ENCODE measurements at regions not wholly inside any gene's neighbourhood (a gene's known extent, or its start where the extent isn't known, plus 50 kb on each side); places are given as distances from the start of the nearest gene placed in this dataset.

GRCh38 chr6:48212501-48212900 lies 101.5 kb upstream of the PTCHD4 start:
- Histone ChIP-seq H3K4me3 (replicated peaks; ENCODE audit: low read depth, low read length) (no peak overlapping the region), H3K27me3 (replicated peaks; ENCODE audit: control insufficient read depth, insufficient read depth, low read length) (no peaks in the 10 kb centered on the region), H3K36me3 (ENCODE audit: control insufficient read depth, insufficient read depth, low read length) (no peaks in the 10 kb centered on the region)
- no peak for TF ChIP-seq CTCF (IDR thresholded peaks at IDR 0.05; ENCODE audit: insufficient read depth, low read length, poor library complexity, severe bottlenecking)
- no peak for DNase-seq (ENCODE audit: extremely low read depth, insufficient read length)

- H3K4me3 ChIP-seq (replicated peaks; ENCODE audit: low read depth, low read length), result no peak overlapping the region
- no peak for DNase-seq (ENCODE audit: extremely low read depth, insufficient read length)
- H3K27me3 ChIP-seq (replicated peaks; ENCODE audit: control insufficient read depth, insufficient read depth, low read length), result no peaks in the 10 kb centered on the region
- TF ChIP-seq CTCF (IDR thresholded peaks at IDR 0.05; ENCODE audit: insufficient read depth, low read length, poor library complexity, severe bottlenecking), result no peak
- H3K36me3 ChIP-seq (ENCODE audit: control insufficient read depth, insufficient read depth, low read length), result no peaks in the 10 kb centered on the region
Observed at GRCh38 chr6:48206091-48206490, 95.1 kb upstream of the PTCHD4 start.

DNA sequence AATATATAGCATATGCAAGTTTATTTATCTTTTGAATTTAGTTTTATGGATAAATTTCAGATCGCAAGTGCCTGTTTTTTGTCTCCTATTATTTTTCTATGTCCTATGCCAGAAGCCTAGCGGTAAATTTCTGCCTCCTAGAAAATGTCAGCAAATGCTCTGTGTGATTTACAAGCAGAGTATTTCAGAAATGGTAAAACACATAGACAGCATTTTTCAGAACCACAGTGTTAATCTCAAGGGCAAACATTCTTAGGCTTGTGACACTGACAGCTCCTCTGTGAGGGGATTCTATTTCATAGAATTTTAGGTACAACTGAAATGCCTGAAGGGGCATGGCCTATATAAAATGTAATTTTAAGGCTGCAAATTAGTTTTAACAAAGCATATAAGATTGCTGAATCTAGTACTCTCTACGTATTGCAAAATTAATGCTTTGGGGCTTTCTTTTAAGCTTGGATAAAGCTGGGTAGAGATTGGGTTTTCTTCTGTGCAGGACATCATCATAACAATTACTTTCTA lies 89.9 kb upstream of the PTCHD4 start:
- no peak for DNase-seq (ENCODE audit: extremely low read depth, insufficient read length)

GRCh38 chr6:48199499-48199898 lies 88.5 kb upstream of the PTCHD4 start:
- H3K4me3 ChIP-seq (replicated peaks; ENCODE audit: low read depth, low read length), result no peak overlapping the region
- H3K27me3 ChIP-seq (replicated peaks; ENCODE audit: control insufficient read depth, insufficient read depth, low read length), result no peaks in the 10 kb centered on the region
- DNase-seq (ENCODE audit: extremely low read depth, insufficient read length), result no peak
- no peaks in the 10 kb centered on the region for H3K36me3 ChIP-seq (ENCODE audit: control insufficient read depth, insufficient read depth, low read length)
- no peak for TF ChIP-seq CTCF (IDR thresholded peaks at IDR 0.05; ENCODE audit: insufficient read depth, low read length, poor library complexity, severe bottlenecking)

More for the DNA sequence above, 89.9 kb upstream of the PTCHD4 start:
- no peak overlapping the region for H3K4me3 ChIP-seq (replicated peaks; ENCODE audit: low read depth, low read length)
- no peaks in the 10 kb centered on the region for H3K27me3 ChIP-seq (replicated peaks; ENCODE audit: control insufficient read depth, insufficient read depth, low read length)
- no peaks in the 10 kb centered on the region for H3K36me3 ChIP-seq (ENCODE audit: control insufficient read depth, insufficient read depth, low read length)
- TF ChIP-seq CTCF (IDR thresholded peaks at IDR 0.05; ENCODE audit: insufficient read depth, low read length, poor library complexity, severe bottlenecking), result no peak

DNA sequence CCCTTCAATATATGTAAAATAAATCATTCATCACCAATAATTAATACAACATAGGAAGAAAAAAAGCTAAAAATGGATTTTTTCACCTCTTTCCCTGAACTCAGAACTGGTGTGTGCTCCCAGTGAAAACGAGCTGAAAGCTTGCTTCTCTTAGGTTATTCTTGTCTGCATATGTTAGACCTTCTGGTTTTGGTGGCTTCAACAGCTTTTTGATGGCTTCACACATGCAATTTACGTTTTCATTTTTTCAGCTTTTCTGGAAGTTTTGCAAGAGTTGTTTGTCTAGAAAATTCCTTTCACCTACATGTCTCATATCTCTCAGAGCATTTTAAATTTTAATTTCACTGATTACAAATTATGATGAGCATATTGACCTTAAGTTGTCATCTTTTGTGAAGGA lies 86.9 kb upstream of the PTCHD4 start:
- no peak overlapping the region for H3K4me3 ChIP-seq (replicated peaks; ENCODE audit: low read depth, low read length)
- no peaks in the 10 kb centered on the region for H3K36me3 ChIP-seq (ENCODE audit: control insufficient read depth, insufficient read depth, low read length)
- no peaks in the 10 kb centered on the region for H3K27me3 ChIP-seq (replicated peaks; ENCODE audit: control insufficient read depth, insufficient read depth, low read length)
- no peak for TF ChIP-seq CTCF (IDR thresholded peaks at IDR 0.05; ENCODE audit: insufficient read depth, low read length, poor library complexity, severe bottlenecking)
- DNase-seq (ENCODE audit: extremely low read depth, insufficient read length), result no peak
